PC-9 (cell line): ENCODE measurements at regions not wholly inside any gene's neighbourhood (a gene's known extent, or its start where the extent isn't known, plus 50 kb on each side); places are given as distances from the start of the nearest gene placed in this dataset.
A peak's percentile ranks its signal among the peaks of the same experiment; 100 is the strongest.

Experiments
- BruUV-seq: library from RNA; stranded (reverse); fragments of 400-500 nt; replicated peaks from 2 replicates; lab custom pipeline; 2021; lab: Mats Ljungman, UMichigan
- CTCF ChIA-PET: fragments of 300-600 bp; sonication (Branson Sonifier 250); formaldehyde crosslinking; loops from one replicate; lab custom pipeline; 2022; ENCODE audit warnings: antibody characterized with exemption; lab: Charles Lee
- POLR2A ChIA-PET: fragments of 300-600 bp; sonication (Branson Sonifier 250); formaldehyde crosslinking; loops from one replicate; lab custom pipeline; 2022; ENCODE audit warnings: antibody characterized with exemption; ENCODE audit not compliant: unreplicated experiment; lab: Charles Lee
- DNase-seq, 2 experiments: peaks; one replicate each; pipeline versions ENCODE4 v3.0.0 to v3.0.0-alpha.2; 2015 to 2022; ENCODE audit warnings: mixed read lengths in 1 of 2
- H2AFZ ChIP-seq: fragments of 200-600 bp; sonication (generic); 2 replicates; pipeline ENCODE4 v1.8.1; 2017; ENCODE audit warnings: antibody characterized with exemption
- H3F3A ChIP-seq: fragments of 200-600 bp; sonication (generic); 2 replicates; pipeline ENCODE4 v1.8.1; 2017; ENCODE audit warnings: antibody characterized with exemption, mild to moderate bottlenecking, low read depth; ENCODE audit not compliant: insufficient read depth
- H3K27ac ChIP-seq: fragments of 200-600 bp; sonication (generic); 2 replicates; pipeline ENCODE4 v1.6.1; 2016; ENCODE audit warnings: mixed run types
- H3K27me3 ChIP-seq: fragments of 200-600 bp; sonication (generic); 2 replicates; pipeline ENCODE4 v1.6.1; 2016; ENCODE audit warnings: low read depth, mixed run types; ENCODE audit not compliant: insufficient read depth
- H3K36me3 ChIP-seq: fragments of 200-600 bp; sonication (generic); 2 replicates; pipeline ENCODE4 v1.6.1; 2016; ENCODE audit warnings: low read depth, mixed run types
- H3K4me1 ChIP-seq: fragments of 200-600 bp; sonication (generic); replicated peaks from 2 replicates; pipeline ENCODE4 v1.6.1; 2016; ENCODE audit warnings: mixed run types; ENCODE audit not compliant: insufficient read depth
- H3K4me2 ChIP-seq: fragments of 200-600 bp; sonication (generic); 2 replicates; pipeline ENCODE4 v1.6.1; 2017; ENCODE audit warnings: mixed run types
- H3K4me3 ChIP-seq: fragments of 200-600 bp; sonication (generic); 2 replicates; pipeline ENCODE4 v1.6.1; 2016; ENCODE audit warnings: mixed run types
- H3K79me2 ChIP-seq: fragments of 200-600 bp; sonication (generic); 2 replicates; pipeline ENCODE4 v1.6.1; 2017; ENCODE audit warnings: low read depth, mixed run types
- H3K9me2 ChIP-seq: fragments of 200-600 bp; sonication (generic); 2 replicates; pipeline ENCODE4 v1.8.1; 2017; ENCODE audit warnings: mild to moderate bottlenecking; ENCODE audit not compliant: insufficient read depth
- H3K9me3 ChIP-seq: fragments of 200-600 bp; sonication (generic); 2 replicates; pipeline ENCODE4 v1.8.1; 2016; ENCODE audit warnings: low read depth; ENCODE audit not compliant: insufficient read depth
- H4K20me1 ChIP-seq: fragments of 200-600 bp; sonication (generic); 2 replicates; pipeline ENCODE4 v1.8.1; 2017; ENCODE audit not compliant: insufficient read depth
- CTCF ChIP-seq: fragments of 200-600 bp; sonication (generic); conservative IDR thresholded peaks from 2 replicates; pipeline ENCODE4 v1.6.1; 2017; ENCODE audit warnings: mixed run types, antibody characterized with exemption, mild to moderate bottlenecking, moderate library complexity
- EZH2 ChIP-seq: fragments of 200-600 bp; sonication (generic); IDR thresholded peaks from 2 replicates; pipeline ENCODE4 v1.8.0; 2017; ENCODE audit warnings: antibody characterized with exemption, low read depth
- intact Hi-C: fragments of 100-400 bp; cut with micrococcal nuclease; formaldehyde crosslinking; loops from one replicate; pipeline ENCODE4 v1.10.0; 2022; ENCODE audit not compliant: unreplicated experiment

GRCh38 chr3:180295811-180296210 lies 259.1 kb upstream of the PEX5L start:
- Histone ChIP-seq H3K9me3 (no peaks in the 10 kb centered on the region), H3K27ac (no peak overlapping the region), H3K79me2 (no peaks in the 10 kb centered on the region), H3K4me2 (peak overlapping the region; percentile 18; the same call in 1 of the 2 replicates), H2AFZ (no peak overlapping the region), H3K4me1 (peaks cover 18% of the 10 kb centered on the region), H3F3A (no peaks in the 10 kb centered on the region), H3K4me3 (no peak overlapping the region), H3K36me3 (no peaks in the 10 kb centered on the region), H3K9me2 (no peaks in the 10 kb centered on the region), H3K27me3 (no peaks in the 10 kb centered on the region), H4K20me1 (no peaks in the 10 kb centered on the region)
- CTCF ChIA-PET = no interaction called here
- POLR2A ChIA-PET = no interaction called here
- DNase-seq = peak; percentile 68 to 76
- no peak for TF ChIP-seq EZH2
- TF ChIP-seq CTCF = no peak
- BruUV-seq = no TSS peak
- intact Hi-C loops = loop anchor here (1.0 kb wide), 1 partner anchor 10 kb away; no protein-coding TSS in a partner anchor

DNA sequence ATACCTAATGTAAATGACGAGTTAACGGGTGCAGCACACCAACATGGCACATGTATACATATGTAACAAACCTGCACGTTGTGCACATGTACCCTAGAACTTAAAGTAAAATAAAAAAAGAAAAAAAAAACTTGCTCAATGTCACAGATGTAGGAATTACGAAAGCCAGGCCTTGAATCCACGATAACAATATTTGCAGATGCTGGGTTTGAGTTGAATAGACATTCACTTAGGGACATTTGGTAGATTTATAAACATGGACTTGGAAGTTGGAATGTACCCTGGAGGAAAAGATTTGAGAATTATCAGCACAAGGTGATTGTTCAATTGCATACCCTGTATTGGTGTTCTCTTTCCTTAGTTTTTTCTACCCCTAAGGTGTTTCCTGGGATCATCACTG lies 260.2 kb upstream of the PEX5L start:
- Histone ChIP-seq H2AFZ (no peak overlapping the region), H3K79me2 (no peaks in the 10 kb centered on the region), H3K27ac (no peak overlapping the region), H3K4me3 (no peak overlapping the region), H3K27me3 (no peaks in the 10 kb centered on the region), H3K9me2 (no peaks in the 10 kb centered on the region), H3K36me3 (no peaks in the 10 kb centered on the region), H3F3A (no peaks in the 10 kb centered on the region), H4K20me1 (no peaks in the 10 kb centered on the region), H3K4me1 (peaks cover 18% of the 10 kb centered on the region), H3K9me3 (no peaks in the 10 kb centered on the region), H3K4me2 (no peak overlapping the region)
- ChIA-PET POLR2A (no interaction called here), CTCF (no interaction called here)
- BruUV-seq = no TSS peak
- intact Hi-C loops = loop anchor here (1.0 kb wide), 1 partner anchor 9 kb away; no protein-coding TSS in a partner anchor
- no peak for DNase-seq
- TF ChIP-seq CTCF (no peak), EZH2 (no peak)

DNA sequence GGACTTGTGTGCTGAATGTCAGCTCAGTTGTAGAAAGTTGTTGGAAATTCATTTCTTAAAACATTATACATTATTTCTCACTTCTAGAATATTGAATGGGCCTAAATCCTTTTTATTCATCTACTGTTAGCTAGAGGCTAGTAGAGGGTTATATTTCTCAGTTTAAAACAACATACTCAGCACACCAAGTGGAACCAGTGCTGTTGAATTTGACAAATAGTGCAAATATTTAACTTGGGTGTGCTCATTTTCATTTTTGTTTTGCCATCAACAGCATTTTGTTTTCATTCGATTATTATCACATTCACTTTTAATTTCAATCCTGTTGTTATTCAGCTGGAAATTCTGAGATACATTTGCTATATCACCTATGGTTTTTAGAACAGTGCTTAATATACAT lies 269.4 kb upstream of the PEX5L start:
- H2AFZ ChIP-seq = no peak overlapping the region
- ChIA-PET POLR2A (no interaction called here), CTCF (no interaction called here)
- peaks cover 9% of the 10 kb centered on the region; the same call in 1 of the 2 replicates for H3F3A ChIP-seq
- no peak overlapping the region for H3K27ac ChIP-seq
- H4K20me1 ChIP-seq = no peaks in the 10 kb centered on the region
- H3K4me1 ChIP-seq = peaks cover 18% of the 10 kb centered on the region
- DNase-seq = no peak
- H3K9me3 ChIP-seq = no peaks in the 10 kb centered on the region
- TF ChIP-seq CTCF (no peak), EZH2 (no peak)
- no TSS peak for BruUV-seq
- H3K79me2 ChIP-seq = no peaks in the 10 kb centered on the region
- H3K4me2 ChIP-seq = peak overlapping the region; percentile 66
- no peaks in the 10 kb centered on the region for H3K36me3 ChIP-seq
- no peak overlapping the region for H3K4me3 ChIP-seq
- no peaks in the 10 kb centered on the region for H3K9me2 ChIP-seq
- H3K27me3 ChIP-seq = no peaks in the 10 kb centered on the region
- intact Hi-C loops = loop anchor here (1.0 kb wide), 2 partner anchors 10 to 42 kb away; no protein-coding TSS in a partner anchor
